Stimulated activated CD4-positive, alpha-beta T cell treated with anti-CD3 and anti-CD28 coated beads, Interleukin-2, amount 100 ng/mL, for 24 hours (primary cell): ENCODE measurements at regions not wholly inside any gene's neighbourhood (a gene's known extent, or its start where the extent isn't known, plus 50 kb on each side); places are given as distances from the start of the nearest gene placed in this dataset.
"Not testable (repeated sequence)": the region's sequence is repeated elsewhere in the genome, so short reads cannot be mapped to it uniquely, and the experiment has no call there.

Source experiments
- DNase-seq, 2 donors: peaks; one replicate each; pipeline ENCODE4 v3.0.0-alpha.2; 2020

- DNase-seq, result not testable (repeated sequence)
Measured at GRCh38 chr11:116666673-116667249, 106.0 kb downstream of the BUD13 start.

- DNase-seq, result no peak
Measured at GRCh38 chr11:116665523-116665922, 107.3 kb downstream of the BUD13 start.

- no peak for DNase-seq
Measured at GRCh38 chr11:116661056-116661455, 111.7 kb downstream of the BUD13 start.

DNA sequence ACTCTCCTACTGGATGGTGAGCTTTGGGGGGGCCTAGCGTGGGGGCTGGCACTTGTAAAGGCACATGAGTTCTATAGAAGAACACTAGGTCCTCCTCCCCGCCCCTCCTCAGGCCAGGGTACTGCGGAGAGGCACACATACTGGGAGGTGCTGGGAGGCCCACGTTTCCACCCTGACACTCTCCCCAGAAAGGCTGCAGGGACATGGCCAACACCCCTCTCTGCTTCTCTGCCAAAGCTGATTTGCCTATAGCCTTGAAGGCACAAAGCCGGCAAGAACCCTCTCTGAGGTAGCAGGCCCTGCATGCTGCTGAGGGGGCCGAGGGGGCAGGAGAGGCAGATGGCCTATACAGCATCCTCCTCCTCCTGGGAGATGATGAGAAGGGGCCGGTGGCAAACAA lies 112.8 kb downstream of the BUD13 start:
- no peak for DNase-seq

DNA sequence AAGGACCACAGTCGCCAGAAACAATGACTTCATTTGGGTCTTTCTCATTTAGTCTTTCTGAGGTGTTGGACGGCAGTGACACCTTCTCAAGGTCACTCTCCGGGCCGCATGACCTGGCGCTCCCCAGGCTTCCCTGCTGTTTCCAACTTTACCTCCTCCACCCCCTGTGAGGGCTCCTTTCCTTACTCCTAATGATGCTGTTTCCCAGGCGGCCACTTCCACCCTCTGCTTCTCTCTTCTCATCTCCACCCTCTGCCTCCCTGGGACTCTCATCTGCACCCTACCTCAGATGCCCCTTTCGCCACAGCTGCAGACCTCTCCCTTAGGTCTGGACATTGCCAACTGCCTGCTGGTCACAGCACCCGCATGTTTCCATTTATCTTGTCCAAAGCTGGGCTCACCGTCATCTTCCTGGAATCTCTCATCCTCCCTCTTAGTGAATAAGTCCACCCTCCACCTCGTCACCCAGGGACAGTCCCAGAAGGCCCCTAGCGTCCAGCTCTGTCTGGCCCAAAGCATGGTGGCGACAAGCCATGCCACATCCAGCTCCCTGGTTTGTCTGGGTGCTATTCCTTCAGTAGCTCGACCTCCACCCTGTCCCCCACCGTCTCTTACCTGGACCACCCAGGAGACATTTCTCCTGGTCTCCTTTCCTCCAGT lies 113.8 kb downstream of the BUD13 start:
- no peak for DNase-seq

DNA sequence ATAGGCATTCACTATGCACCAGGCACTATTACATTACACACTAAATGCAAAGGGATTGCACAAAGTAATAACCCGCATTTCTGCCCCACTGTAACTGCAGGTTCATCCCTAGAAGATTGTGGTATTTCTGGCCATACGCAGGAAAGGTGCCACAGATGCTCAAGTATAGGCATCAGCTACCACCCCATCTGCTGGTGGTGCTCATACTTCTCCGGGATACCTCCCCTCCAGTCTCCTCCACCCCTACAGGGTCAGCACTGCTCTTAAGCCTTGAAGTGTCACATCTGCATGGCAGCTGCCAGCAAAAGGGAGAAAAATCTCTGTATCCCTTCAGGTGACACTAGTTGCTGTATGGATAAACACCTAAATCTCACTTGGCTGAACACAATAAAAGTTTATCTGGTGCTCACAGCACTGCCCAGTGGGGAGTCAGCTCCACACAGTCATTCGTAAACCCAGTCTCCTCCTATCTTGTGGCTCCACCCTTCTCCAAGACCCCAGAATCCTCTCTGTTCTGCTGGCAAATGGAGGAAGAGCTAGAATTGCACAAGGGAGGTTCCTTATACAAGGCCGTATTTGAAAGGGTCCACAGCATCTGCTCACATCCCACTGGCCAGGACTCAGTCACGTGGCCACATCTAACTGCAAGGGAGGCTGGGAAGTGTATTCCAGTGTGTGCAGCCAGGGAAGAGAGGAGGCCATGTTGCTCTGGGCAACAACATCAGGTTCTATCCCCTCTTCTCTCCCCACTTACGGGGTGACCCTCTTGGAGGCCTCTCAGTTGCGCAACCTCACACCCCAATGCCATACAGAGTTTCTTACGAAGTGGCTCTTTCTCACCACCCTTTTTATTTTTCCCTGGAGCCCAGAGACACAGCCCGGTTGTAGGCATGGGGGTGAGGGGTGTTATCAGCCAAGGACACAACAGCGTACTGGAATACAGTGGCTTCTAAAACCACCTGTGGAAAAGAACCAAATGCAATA lies 114.7 kb downstream of the BUD13 start:
- no peak for DNase-seq

- no peak for DNase-seq
Measured at GRCh38 chr11:116656011-116656410, 116.8 kb downstream of the BUD13 start.

DNA sequence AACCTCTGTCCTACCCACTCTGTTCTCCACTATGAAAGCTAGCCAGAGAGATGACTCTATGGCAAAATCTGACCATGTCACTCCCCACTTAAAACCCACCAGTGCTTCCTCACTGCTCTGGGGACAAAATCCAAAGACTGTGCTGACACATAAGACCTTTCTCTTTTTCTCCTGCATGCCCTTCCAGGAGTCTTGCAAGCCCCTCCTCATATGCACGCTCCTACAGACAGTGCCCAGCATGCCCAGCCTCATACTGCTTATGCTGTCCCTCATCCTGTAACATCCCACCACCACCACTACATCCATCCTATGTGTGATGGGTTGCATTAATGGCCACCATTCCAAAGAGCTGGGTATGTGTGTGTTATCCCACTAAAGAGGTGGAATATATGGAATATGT lies 118.3 kb downstream of the BUD13 start:
- DNase-seq, result no peak

GRCh38 chr11:116653206-116653605 lies 119.6 kb downstream of the BUD13 start:
- DNase-seq, result no peak

GRCh38 chr11:116651737-116652237 lies 121.0 kb downstream of the BUD13 start:
- DNase-seq, result no peak

DNA sequence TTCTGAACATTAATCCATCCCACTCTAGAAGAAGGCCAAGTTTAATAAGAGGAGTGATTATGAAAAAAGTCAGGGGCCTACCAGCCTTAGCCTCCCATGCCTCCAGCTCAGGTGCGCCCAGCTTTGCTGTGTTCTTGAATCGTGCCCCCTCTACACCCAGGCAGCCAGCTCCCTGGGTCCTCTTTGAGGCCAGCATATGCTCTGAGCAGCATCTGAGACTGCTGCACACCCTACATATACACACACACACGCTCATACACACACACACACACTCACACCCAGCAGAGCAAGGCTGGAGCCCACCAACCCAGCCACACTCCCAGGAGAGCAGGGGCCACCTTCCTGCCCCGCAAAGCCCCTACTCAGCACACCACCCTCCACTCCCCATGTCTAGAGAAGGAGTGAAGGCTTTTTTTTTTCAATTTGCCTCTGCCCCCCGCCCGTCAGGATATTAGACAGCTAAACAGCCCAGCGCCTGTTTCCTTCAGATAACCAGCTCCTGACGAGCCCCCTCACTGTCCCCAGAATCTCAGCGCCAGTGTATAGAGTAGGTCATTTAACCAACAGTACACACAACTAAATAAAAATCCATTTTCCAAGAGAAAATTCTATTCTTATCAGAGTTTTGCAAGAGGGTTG lies 121.6 kb downstream of the BUD13 start:
- DNase-seq, result no peak

GRCh38 chr11:116650052-116650451 lies 122.7 kb downstream of the BUD13 start:
- DNase-seq, result no peak

DNA sequence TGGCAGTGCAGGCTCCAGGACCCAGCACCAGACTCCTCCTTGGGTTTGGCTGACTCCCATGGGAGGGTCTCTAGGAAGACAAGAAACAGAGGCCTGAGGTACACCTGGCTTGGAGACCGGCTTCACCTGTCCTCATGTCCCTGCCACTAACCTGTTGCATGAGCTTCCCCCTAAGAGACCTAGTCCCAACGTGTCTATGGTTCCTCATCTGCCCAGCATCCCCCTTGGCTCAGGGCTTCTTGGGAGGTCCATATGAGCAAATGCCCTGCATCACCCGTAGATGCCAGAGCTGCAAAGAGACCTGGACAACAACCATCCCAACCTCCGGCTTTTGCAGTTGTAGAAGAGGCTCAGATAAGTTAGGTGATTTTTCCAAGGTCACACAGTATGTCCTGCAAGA lies 123.5 kb downstream of the BUD13 start:
- no peak for DNase-seq

DNA sequence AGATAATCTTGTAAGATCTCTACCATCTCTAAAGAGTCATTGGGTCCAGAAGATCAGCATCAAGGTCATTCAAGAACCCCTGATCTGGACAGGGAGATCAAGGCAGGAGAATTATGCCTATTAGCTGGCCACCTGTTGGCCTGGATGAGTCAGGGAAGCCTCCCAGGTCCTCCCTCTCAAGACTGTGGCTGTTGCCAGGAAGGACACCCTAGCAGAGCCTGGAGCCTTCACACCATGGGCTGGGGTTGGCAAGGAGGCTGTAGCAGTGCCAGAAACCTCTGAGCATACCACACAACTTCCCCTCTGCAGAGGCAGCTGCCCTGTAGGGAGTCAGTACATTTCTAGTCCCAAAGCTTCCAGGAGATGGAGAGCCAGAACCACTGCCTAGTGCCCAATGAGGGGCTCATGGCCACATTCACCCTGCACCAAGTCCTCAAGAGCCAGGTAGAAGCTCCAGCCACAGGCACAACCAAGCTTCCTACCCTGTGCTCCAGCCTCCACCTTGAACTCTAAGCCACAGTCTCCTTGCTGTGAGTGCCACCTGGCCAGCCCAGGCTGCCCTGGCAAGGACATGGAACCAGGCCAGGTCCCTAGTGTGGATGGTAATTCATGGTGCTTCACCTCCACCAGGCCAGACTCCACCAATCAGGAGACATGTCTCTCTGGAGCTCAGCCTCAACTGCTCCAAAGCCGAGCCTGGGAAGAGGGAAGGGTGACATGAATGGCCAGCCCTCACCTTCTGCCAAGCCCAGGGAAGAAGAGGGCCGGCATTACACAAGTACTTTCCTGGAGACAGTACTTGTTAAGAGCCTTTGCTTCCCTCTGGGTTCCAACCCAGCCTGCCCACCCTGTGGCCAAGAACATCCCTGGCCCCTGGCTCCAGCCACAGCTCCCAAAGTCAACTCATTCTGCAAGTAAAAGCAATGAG lies 124.3 kb downstream of the BUD13 start:
- DNase-seq, result no peak

- DNase-seq, result no peak
Measured at GRCh38 chr11:116647305-116648080, 125.3 kb downstream of the BUD13 start.

GRCh38 chr11:116646191-116646590 lies 126.6 kb downstream of the BUD13 start:
- no peak for DNase-seq

DNA sequence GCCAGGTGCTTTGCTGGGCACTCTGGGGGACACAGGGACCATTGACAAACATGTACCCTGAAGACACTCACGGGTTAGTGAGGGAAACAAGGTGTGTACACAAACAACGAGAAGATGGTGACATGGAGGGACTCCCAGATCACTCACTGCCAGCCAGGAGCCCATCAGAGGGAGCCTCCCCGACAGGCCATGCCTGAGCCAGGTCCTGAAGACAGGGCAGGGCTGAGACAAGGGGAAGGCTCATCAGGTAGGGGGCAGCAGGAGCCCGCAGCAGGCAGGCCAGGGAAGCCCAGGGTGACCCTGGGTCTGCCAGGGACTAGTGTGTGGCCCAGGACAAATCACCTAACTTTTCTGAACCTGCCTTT lies 127.9 kb downstream of the BUD13 start:
- DNase-seq, result no peak

GRCh38 chr11:116644201-116644940 lies 128.4 kb downstream of the BUD13 start:
- no peak for DNase-seq

GRCh38 chr11:116643521-116643920 lies 129.3 kb downstream of the BUD13 start:
- DNase-seq, result no peak

- no peak for DNase-seq
Measured at GRCh38 chr11:116642902-116643301, 129.9 kb downstream of the BUD13 start.
